HEK293 (cell line): ENCODE measurements at regions not wholly inside any gene's neighbourhood (a gene's known extent, or its start where the extent isn't known, plus 50 kb on each side); places are given as distances from the start of the nearest gene placed in this dataset.

Source experiments
- CTCF ChIA-PET: fragments of 350-600 bp; formaldehyde crosslinking; extraction: SDS; loops from one replicate; lab custom pipeline; 2021; ENCODE audit warnings: antibody characterized with exemption; lab: Yijun Ruan, JAX
- POLR2A ChIA-PET: fragments of 300-600 bp; formaldehyde crosslinking; extraction: SDS; loops from one replicate; lab custom pipeline; 2020; ENCODE audit warnings: antibody characterized with exemption, inconsistent platforms; lab: Yijun Ruan, JAX
- H3K27ac ChIP-seq: fragments of 200-500 bp; sonication (Bioruptor generic); 2 replicates; pipeline ENCODE4 v1.5.1; 2014; ENCODE audit warnings: low read depth, low read length, control low read depth, inconsistent platforms; ENCODE audit errors: extremely low read depth
- H3K36me3 ChIP-seq, 2 experiments: fragments of 200-500 bp in 1 of 2; sonication (Bioruptor generic) in 1 of 2; 1 replicate in 1 of 2; 2 replicates in 1 of 2; pipeline ENCODE4 v1.5.1; 2014 to 2017; ENCODE audit warnings: inconsistent platforms in 2 of 2, low read length in 2 of 2; ENCODE audit not compliant: control insufficient read depth in 2 of 2, insufficient read depth in 1 of 2
- H3K4me1 ChIP-seq: fragments of 200-500 bp; sonication (Bioruptor generic); 2 replicates; pipeline ENCODE4 v1.5.1; 2014; ENCODE audit warnings: mild to moderate bottlenecking, low read length, inconsistent platforms; ENCODE audit not compliant: control insufficient read depth, insufficient read depth
- H3K4me3 ChIP-seq: 2 replicates; pipeline ENCODE4 v1.5.1; 2011; ENCODE audit warnings: low read depth, mild to moderate bottlenecking, control low read depth, low read length, moderate library complexity
- H3K9me3 ChIP-seq: fragments of 200-500 bp; sonication (Bioruptor generic); 2 replicates; pipeline ENCODE4 v1.5.1; 2014; ENCODE audit warnings: low read depth, low read length, inconsistent platforms; ENCODE audit not compliant: control insufficient read depth, insufficient read depth
- GLI4 ChIP-seq: fragments of 450-650 bp; formaldehyde crosslinking; IDR thresholded peaks from 2 replicates; pipeline ENCODE4 v1.5.1; 2016; ENCODE audit warnings: missing biosample characterization, missing genetic modification characterization
- HOXD13 ChIP-seq: sonication (generic); formaldehyde crosslinking; IDR thresholded peaks from 2 replicates; pipeline ENCODE4 v1.8.0; 2022; ENCODE audit warnings: missing genetic modification reagents, borderline replicate concordance
- KLF9 ChIP-seq: fragments of 450-650 bp; formaldehyde crosslinking; IDR thresholded peaks from 2 replicates; pipeline ENCODE4 v1.5.1; 2016; ENCODE audit warnings: missing biosample characterization, missing genetic modification characterization, low read depth
- PRDM1 ChIP-seq: fragments of 450-650 bp; formaldehyde crosslinking; IDR thresholded peaks from 2 replicates; pipeline ENCODE4; 2016; ENCODE audit warnings: missing biosample characterization, missing genetic modification characterization
- RBAK ChIP-seq: fragments of 450-650 bp; formaldehyde crosslinking; IDR thresholded peaks from 2 replicates; pipeline ENCODE4 v1.5.1; 2016; ENCODE audit warnings: missing biosample characterization, missing genetic modification characterization
- SP7 ChIP-seq: fragments of 450-650 bp; formaldehyde crosslinking; IDR thresholded peaks from 2 replicates; pipeline ENCODE4 v1.5.1; 2016; ENCODE audit warnings: missing biosample characterization, missing genetic modification characterization
- ZBTB10 ChIP-seq: fragments of 450-650 bp; formaldehyde crosslinking; IDR thresholded peaks from 2 replicates; pipeline ENCODE4 v1.5.1; 2016; ENCODE audit warnings: missing biosample characterization, missing genetic modification characterization
- ZFHX2 ChIP-seq: fragments of 450-650 bp; formaldehyde crosslinking; conservative IDR thresholded peaks from 2 replicates; pipeline ENCODE4 v1.5.1; 2016; ENCODE audit warnings: missing biosample characterization, missing genetic modification characterization
- ZFP37 ChIP-seq: fragments of 450-650 bp; formaldehyde crosslinking; IDR thresholded peaks from 2 replicates; pipeline ENCODE4 v1.5.1; 2016; ENCODE audit warnings: missing biosample characterization, missing genetic modification characterization
- ZNF112 ChIP-seq: fragments of 450-650 bp; formaldehyde crosslinking; IDR thresholded peaks from 2 replicates; pipeline ENCODE4 v1.5.0; 2017; ENCODE audit warnings: missing biosample characterization, missing genetic modification characterization
- ZNF16 ChIP-seq: fragments of 450-650 bp; formaldehyde crosslinking; IDR thresholded peaks from 2 replicates; pipeline ENCODE4 v1.5.1; 2016; ENCODE audit warnings: low read depth, missing biosample characterization, missing genetic modification characterization
- ZNF175 ChIP-seq: fragments of 450-650 bp; formaldehyde crosslinking; IDR thresholded peaks from 2 replicates; pipeline ENCODE4 v1.5.1; 2016; ENCODE audit warnings: missing biosample characterization, missing genetic modification characterization
- ZNF202 ChIP-seq: fragments of 450-650 bp; formaldehyde crosslinking; IDR thresholded peaks from 2 replicates; pipeline ENCODE4 v1.5.1; 2016; ENCODE audit warnings: missing biosample characterization, missing genetic modification characterization, borderline replicate concordance
- ZNF211 ChIP-seq: fragments of 450-650 bp; formaldehyde crosslinking; IDR thresholded peaks from 2 replicates; pipeline ENCODE4 v1.5.1; 2016; ENCODE audit warnings: low read depth, missing biosample characterization, missing genetic modification characterization
- ZNF24 ChIP-seq: fragments of 450-650 bp; formaldehyde crosslinking; IDR thresholded peaks from 2 replicates; pipeline ENCODE4 v1.5.1; 2016; ENCODE audit warnings: missing biosample characterization, missing genetic modification characterization
- ZNF266 ChIP-seq: fragments of 450-650 bp; formaldehyde crosslinking; IDR thresholded peaks from 2 replicates; pipeline ENCODE4 v1.5.1; 2016; ENCODE audit warnings: missing biosample characterization, missing genetic modification characterization, low read depth
- ZNF302 ChIP-seq: fragments of 450-650 bp; formaldehyde crosslinking; IDR thresholded peaks from 2 replicates; pipeline ENCODE4 v1.5.1; 2016; ENCODE audit warnings: missing biosample characterization, missing genetic modification characterization, low read depth
- ZNF311 ChIP-seq: fragments of 450-650 bp; formaldehyde crosslinking; IDR thresholded peaks from 2 replicates; pipeline ENCODE4 v1.5.1; 2017; ENCODE audit warnings: missing biosample characterization, missing genetic modification characterization, borderline replicate concordance
- ZNF473 ChIP-seq: fragments of 450-650 bp; formaldehyde crosslinking; IDR thresholded peaks from 2 replicates; pipeline ENCODE4 v1.5.1; 2017; ENCODE audit warnings: missing biosample characterization, missing genetic modification characterization
- ZNF514 ChIP-seq: fragments of 450-650 bp; formaldehyde crosslinking; IDR thresholded peaks from 2 replicates; pipeline ENCODE4 v1.5.1; 2016; ENCODE audit warnings: missing biosample characterization, missing genetic modification characterization
- ZNF544 ChIP-seq: fragments of 450-650 bp; formaldehyde crosslinking; IDR thresholded peaks from 2 replicates; pipeline ENCODE4 v1.5.0; 2017; ENCODE audit warnings: missing biosample characterization, missing genetic modification characterization
- ZNF596 ChIP-seq: fragments of 450-650 bp; IDR thresholded peaks from 2 replicates; pipeline ENCODE4 v1.5.0; 2018; ENCODE audit warnings: missing biosample characterization, mild to moderate bottlenecking, missing genetic modification characterization, moderate library complexity
- ZNF639 ChIP-seq: fragments of 450-650 bp; formaldehyde crosslinking; IDR thresholded peaks from 2 replicates; pipeline ENCODE4 v1.5.1; 2016; ENCODE audit warnings: missing biosample characterization, missing genetic modification characterization
- ZNF654 ChIP-seq: fragments of 450-650 bp; formaldehyde crosslinking; IDR thresholded peaks from 2 replicates; pipeline ENCODE4 v1.5.1; 2016; ENCODE audit warnings: low read depth, missing biosample characterization, missing genetic modification characterization
- TF ChIP-seq, protein P1 (sequence below): fragments of 450-650 bp; formaldehyde crosslinking; IDR thresholded peaks from 2 replicates; pipeline ENCODE4 v1.5.1; 2016; ENCODE audit warnings: missing biosample characterization, missing genetic modification characterization

- Histone ChIP-seq H3K9me3 (no peaks in the 10 kb centered on the region), H3K36me3 (no peaks in the 10 kb centered on the region), H3K27ac (no peak overlapping the region), H3K4me3 (no peak overlapping the region), H3K4me1 (no peaks in the 10 kb centered on the region)
- CTCF ChIA-PET, result no interaction called here
- POLR2A ChIA-PET, result no interaction called here
- TF ChIP-seq ZNF544, result no peak
- no peak for TF ChIP-seq ZNF639 (tag by site-specific recombination)
- no peak for TF ChIP-seq ZFP37
- no peak for TF ChIP-seq ZFHX2
- TF ChIP-seq ZBTB10 (tag by site-specific recombination), result no peak
- no peak for TF ChIP-seq ZNF311
- TF ChIP-seq ZNF202, result no peak
- no peak for TF ChIP-seq ZNF24 (tag by site-specific recombination)
- TF ChIP-seq ZNF175 (tag by site-specific recombination), result no peak
- TF ChIP-seq ZNF302 (tag by site-specific recombination), result no peak
- TF ChIP-seq ZNF654 (tag by site-specific recombination), result no peak
- TF ChIP-seq KLF9 (tag by site-specific recombination), result no peak
- TF ChIP-seq ZNF596 (tag by site-specific recombination), result no peak
- no peak for TF ChIP-seq GLI4 (tag by site-specific recombination)
- TF ChIP-seq ZNF112 (tag by site-specific recombination), result no peak
- no peak for TF ChIP-seq RBAK (tag by site-specific recombination)
- TF ChIP-seq ZNF514, result no peak
- TF ChIP-seq ZNF16 (tag by site-specific recombination), result no peak
- no peak for TF ChIP-seq ZNF266 (tag by site-specific recombination)
Measured at GRCh38 chr1:212542761-212543187, 65.8 kb upstream of the ATF3 start.

GRCh38 chr1:212544110-212544509 is 64.5 kb upstream of the ATF3 start:
- TF ChIP-seq, protein P1, sequence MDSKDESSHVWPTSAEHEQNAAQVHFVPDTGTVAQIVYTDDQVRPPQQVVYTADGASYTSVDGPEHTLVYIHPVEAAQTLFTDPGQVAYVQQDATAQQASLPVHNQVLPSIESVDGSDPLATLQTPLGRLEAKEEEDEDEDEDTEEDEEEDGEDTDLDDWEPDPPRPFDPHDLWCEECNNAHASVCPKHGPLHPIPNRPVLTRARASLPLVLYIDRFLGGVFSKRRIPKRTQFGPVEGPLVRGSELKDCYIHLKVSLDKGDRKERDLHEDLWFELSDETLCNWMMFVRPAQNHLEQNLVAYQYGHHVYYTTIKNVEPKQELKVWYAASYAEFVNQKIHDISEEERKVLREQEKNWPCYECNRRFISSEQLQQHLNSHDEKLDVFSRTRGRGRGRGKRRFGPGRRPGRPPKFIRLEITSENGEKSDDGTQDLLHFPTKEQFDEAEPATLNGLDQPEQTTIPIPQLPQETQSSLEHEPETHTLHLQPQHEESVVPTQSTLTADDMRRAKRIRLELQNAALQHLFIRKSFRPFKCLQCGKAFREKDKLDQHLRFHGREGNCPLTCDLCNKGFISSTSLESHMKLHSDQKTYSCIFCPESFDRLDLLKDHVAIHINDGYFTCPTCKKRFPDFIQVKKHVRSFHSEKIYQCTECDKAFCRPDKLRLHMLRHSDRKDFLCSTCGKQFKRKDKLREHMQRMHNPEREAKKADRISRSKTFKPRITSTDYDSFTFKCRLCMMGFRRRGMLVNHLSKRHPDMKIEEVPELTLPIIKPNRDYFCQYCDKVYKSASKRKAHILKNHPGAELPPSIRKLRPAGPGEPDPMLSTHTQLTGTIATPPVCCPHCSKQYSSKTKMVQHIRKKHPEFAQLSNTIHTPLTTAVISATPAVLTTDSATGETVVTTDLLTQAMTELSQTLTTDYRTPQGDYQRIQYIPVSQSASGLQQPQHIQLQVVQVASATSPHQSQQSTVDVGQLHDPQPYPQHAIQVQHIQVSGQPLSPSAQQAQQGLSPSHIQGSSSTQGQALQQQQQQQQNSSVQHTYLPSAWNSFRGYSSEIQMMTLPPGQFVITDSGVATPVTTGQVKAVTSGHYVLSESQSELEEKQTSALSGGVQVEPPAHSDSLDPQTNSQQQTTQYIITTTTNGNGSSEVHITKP (tag by site-specific recombination), result 0 out of 2 replicates have a peak, but pooled peaks have one; percentile 38
- TF ChIP-seq ZNF211 (0 out of 2 replicates have a peak, but pooled peaks have one; percentile 52), HOXD13 (no peak), ZNF473 (tag by site-specific recombination) (no peak), PRDM1 (tag by site-specific recombination) (0 out of 2 replicates have a peak, but pooled peaks have one; percentile 28), SP7 (peak; percentile 48; the same call in 1 of the 2 replicates)
- TF ChIP-seq, all 188 proteins: peak for 4
- POLR2A ChIA-PET, result no interaction called here
- CTCF ChIA-PET, result no interaction called here
- H3K27ac ChIP-seq, result no peak overlapping the region
- no peaks in the 10 kb centered on the region for H3K9me3 ChIP-seq
- H3K36me3 ChIP-seq, result no peaks in the 10 kb centered on the region
- no peak overlapping the region for H3K4me3 ChIP-seq
- H3K4me1 ChIP-seq, result no peaks in the 10 kb centered on the region
